VCaP (cell line): ENCODE measurements at regions not wholly inside any gene's neighbourhood (a gene's known extent, or its start where the extent isn't known, plus 50 kb on each side); places are given as distances from the start of the nearest gene placed in this dataset.
A peak's percentile ranks its signal among the peaks of the same experiment; 100 is the strongest.

Experiments used
- H3K27ac ChIP-seq: fragments of 450-650 bp; 2 replicates; pipeline ENCODE4 v1.5.1; 2017
- TF ChIP-seq, protein P1 (sequence below): fragments of 450-650 bp; conservative IDR thresholded peaks from 2 replicates; pipeline ENCODE4 v1.5.1; 2017; ENCODE audit warnings: mild to moderate bottlenecking, moderate library complexity

DNA sequence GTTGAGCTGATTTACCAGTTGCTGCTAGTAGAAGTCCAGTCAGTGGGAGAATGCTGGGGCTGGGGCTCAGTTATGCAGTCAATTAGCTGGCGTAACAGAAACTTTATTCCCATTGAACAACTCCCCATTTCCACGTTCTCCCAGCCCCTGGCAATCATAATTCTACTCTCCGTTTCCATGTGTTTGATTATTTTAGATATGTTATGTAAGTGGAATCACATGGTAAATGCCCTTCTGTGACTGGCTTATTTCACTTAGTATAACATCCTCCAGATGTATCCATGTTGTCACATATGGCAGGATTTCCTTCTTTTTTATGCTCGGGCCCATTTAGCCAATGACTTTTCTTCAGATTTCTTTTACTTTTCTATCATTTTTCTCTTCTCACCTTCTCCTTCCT is 61.1 kb upstream of the EXOC4 start:
- no peak overlapping the region for H3K27ac ChIP-seq
- TF ChIP-seq, protein P1, sequence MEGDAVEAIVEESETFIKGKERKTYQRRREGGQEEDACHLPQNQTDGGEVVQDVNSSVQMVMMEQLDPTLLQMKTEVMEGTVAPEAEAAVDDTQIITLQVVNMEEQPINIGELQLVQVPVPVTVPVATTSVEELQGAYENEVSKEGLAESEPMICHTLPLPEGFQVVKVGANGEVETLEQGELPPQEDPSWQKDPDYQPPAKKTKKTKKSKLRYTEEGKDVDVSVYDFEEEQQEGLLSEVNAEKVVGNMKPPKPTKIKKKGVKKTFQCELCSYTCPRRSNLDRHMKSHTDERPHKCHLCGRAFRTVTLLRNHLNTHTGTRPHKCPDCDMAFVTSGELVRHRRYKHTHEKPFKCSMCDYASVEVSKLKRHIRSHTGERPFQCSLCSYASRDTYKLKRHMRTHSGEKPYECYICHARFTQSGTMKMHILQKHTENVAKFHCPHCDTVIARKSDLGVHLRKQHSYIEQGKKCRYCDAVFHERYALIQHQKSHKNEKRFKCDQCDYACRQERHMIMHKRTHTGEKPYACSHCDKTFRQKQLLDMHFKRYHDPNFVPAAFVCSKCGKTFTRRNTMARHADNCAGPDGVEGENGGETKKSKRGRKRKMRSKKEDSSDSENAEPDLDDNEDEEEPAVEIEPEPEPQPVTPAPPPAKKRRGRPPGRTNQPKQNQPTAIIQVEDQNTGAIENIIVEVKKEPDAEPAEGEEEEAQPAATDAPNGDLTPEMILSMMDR: no peak

GRCh38 chr7:133195868-133196267 is 57.0 kb upstream of the EXOC4 start:
- TF ChIP-seq, protein P1: no peak
- H3K27ac ChIP-seq: no peak overlapping the region

GRCh38 chr7:133196856-133197612 is 55.8 kb upstream of the EXOC4 start:
- TF ChIP-seq, protein P1: no peak

DNA sequence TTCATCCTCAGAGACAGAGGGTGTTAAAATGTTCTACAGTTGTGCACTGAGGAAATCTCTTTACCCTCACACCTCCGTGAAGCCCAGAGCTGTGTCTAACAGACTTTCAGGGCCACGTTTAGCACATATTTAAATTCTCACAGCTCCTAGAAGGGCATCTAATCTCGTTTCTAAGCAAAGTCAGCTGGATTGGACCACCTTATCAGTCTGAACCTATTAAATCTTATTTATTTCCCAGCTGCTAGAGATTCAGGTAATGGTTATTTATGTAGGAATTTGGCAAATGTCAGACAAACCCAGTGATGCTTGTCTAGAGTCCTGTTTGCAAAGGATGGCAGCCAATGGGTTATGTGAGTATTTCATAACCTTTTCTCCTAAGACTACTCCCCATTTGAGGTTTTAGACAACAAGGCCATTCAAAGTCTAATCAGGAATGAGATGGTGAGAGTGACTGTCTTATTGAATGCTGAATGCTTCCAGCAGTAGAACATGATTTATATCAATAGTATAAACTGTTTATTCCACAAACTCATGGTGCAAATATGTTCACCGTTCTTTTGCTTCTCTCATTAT is 54.8 kb upstream of the EXOC4 start:
- peak overlapping the region; percentile 4; the same call in 1 of the 2 replicates for H3K27ac ChIP-seq
- TF ChIP-seq, protein P1: no peak

More at GRCh38 chr7:133196856-133197612, 55.8 kb upstream of the EXOC4 start:
- H3K27ac ChIP-seq: no peak overlapping the region

DNA sequence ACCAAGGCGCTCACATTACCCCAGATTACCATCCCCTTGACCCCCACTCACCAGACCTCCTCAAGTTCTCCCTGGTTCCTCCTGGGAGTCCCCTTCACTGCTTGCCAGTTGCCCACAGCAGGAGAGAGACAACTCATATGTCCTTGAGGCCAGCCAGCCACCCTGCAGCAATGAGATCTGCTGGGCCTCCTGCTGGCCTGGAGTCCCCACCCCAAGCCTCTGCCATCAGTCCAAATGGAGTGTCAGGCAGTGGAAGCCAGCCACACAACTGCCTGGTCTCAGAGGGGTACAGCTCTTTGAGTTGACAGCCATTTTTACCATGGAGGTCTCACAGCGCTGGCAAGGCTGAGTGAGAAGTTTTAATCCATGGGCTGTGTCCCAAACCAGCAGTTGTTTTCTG is 53.0 kb upstream of the EXOC4 start:
- H3K27ac ChIP-seq: no peak overlapping the region
- TF ChIP-seq, protein P1: no peak

GRCh38 chr7:133201470-133201869 is 51.4 kb upstream of the EXOC4 start:
- no peak overlapping the region for H3K27ac ChIP-seq
- TF ChIP-seq, protein P1: no peak

GRCh38 chr7:133202942-133203341 is 49.9 kb upstream of the EXOC4 start:
- TF ChIP-seq, protein P1: no peak
- H3K27ac ChIP-seq: no peak overlapping the region
